Activated CD4-positive, alpha-beta memory T cell treated with anti-CD3 and anti-CD28 coated beads, Interleukin-2, amount 10 ng/mL, durations not matched to agents 7 days and 5 days (primary cell): ENCODE measurements at regions not wholly inside any gene's neighbourhood (a gene's known extent, or its start where the extent isn't known, plus 50 kb on each side); places are given as distances from the start of the nearest gene placed in this dataset.
"Not testable (repeated sequence)": the region's sequence is repeated elsewhere in the genome, so short reads cannot be mapped to it uniquely, and the experiment has no call there.

ENCODE experiments used
- CTCF ChIA-PET: fragments of 350-600 bp; sonication (Branson Sonifier 250); formaldehyde crosslinking; loops from one replicate; lab custom pipeline; 2021; ENCODE audit warnings: antibody characterized with exemption, inconsistent platforms; lab: Charles Lee
- POLR2A ChIA-PET: fragments of 350-600 bp; sonication (Branson Sonifier 250); formaldehyde crosslinking; loops from one replicate; lab custom pipeline; 2021; ENCODE audit warnings: antibody characterized with exemption; lab: Charles Lee
- DNase-seq: peaks from one replicate; pipeline ENCODE4 v3.0.0-alpha.2; 2020
- H3K27ac Mint-ChIP-seq: one replicate; pipeline ENCODE4 v1.8.0; 2021; ENCODE audit warnings: mild to moderate bottlenecking, mixed read lengths
- H3K27me3 Mint-ChIP-seq: one replicate; pipeline ENCODE4 v1.8.0; 2021; ENCODE audit warnings: mixed read lengths
- H3K36me3 Mint-ChIP-seq: one replicate; pipeline ENCODE4 v1.8.0; 2021; ENCODE audit warnings: low read depth, mixed read lengths
- H3K4me1 Mint-ChIP-seq: one replicate; pipeline ENCODE4 v1.8.0; 2021; ENCODE audit warnings: mixed read lengths
- H3K4me3 Mint-ChIP-seq: one replicate; pipeline ENCODE4 v1.8.0; 2021; ENCODE audit warnings: mild to moderate bottlenecking, mixed read lengths
- H3K9me3 Mint-ChIP-seq: one replicate; pipeline ENCODE4 v1.8.0; 2021; ENCODE audit warnings: mixed read lengths

DNA sequence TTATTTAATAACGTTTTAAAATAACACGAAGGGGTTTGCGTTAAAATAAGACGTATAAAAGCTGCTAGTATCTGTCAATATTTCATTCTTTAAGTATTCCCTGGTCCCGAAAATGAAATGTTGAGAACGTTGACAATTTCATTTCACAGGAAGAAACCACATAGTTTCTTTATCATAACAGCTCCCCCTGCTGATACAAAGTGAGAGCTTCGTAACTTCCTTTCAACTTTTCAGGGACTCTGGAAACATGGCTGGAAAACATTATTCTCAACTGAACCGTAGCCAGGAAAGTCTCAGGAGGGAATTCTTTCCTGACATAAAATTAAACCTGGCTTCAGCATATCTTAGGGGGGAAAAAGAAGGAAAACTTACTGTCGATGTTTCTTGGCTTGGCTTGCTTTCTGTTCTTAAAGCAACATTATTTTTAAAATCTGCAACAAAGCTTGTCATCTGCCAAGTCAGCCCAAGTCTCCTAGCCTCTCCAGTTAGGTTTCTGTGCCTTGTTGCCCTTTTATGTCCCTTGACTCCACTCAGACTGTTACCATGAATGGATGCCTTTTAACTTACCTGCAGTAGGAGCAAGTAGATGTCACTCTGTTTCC, 122.9 kb upstream of the DAB2 start:
- Mint-ChIP-seq H3K36me3 (no peaks in the 10 kb centered on the region), H3K27me3 (peaks cover 10% of the 10 kb centered on the region), H3K4me1 (peaks cover 1% of the 10 kb centered on the region), H3K27ac (no peak overlapping the region), H3K4me3 (no peak overlapping the region), H3K9me3 (no peaks in the 10 kb centered on the region)
- CTCF ChIA-PET, result interaction anchor here (0.8 to 2.9 kb wide), 17 partner anchors 8 to 604 kb away, joined by 3 to 52 read pairs (median 4); no protein-coding TSS in a partner anchor
- no peak for DNase-seq
- POLR2A ChIA-PET, result interaction anchor here (1.0 to 1.5 kb wide), 2 partner anchors 172 to 330 kb away, joined by 4 read pairs; no protein-coding TSS in a partner anchor

DNA sequence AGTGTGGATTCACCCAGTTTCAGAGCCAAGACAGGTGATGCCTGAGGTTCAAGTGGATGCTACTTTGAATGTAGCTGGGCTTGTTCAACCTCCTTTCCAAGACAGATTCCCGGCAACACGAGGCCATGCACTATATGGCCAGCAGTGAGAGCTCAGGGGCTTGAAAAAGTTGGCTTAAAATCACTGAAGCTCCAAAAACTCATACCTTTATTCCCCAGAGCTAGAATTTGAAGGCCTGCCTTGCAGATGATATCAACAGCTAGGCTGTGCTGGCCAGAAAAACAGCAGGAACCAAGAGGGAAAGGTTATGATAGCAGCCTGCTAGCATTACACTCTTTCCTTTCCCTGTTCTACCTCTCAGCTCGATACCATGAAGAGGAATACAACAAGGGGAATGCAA, 120.2 kb upstream of the DAB2 start:
- Mint-ChIP-seq H3K4me1 (peaks cover 1% of the 10 kb centered on the region), H3K4me3 (no peak overlapping the region), H3K27me3 (peaks cover 3% of the 10 kb centered on the region), H3K36me3 (no peaks in the 10 kb centered on the region), H3K27ac (no peak overlapping the region), H3K9me3 (no peaks in the 10 kb centered on the region)
- ChIA-PET POLR2A (no interaction called here), CTCF (interaction anchor here (1.4 to 4.1 kb wide), 2 partner anchors 169 to 424 kb away, joined by 3 to 16 read pairs; no protein-coding TSS in a partner anchor)
- DNase-seq, result no peak

DNA sequence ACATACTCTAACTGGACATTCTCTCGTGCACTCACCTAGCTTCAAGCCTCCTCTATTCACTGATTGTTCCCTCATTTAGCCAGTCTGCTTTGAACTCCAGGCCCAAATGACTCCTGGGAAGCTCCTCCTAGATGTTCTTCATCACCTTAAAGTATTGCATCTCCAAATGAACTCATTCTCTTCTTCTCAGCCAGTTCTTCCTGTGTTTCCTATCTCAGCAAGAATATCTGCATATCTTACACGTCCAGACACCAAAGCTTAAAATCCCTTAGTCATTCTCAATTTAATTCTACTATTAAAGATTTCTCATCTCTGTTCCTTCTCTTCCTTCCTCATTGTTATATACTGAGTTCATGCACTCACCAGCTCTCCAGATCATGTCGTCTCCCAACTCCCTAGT, 118.6 kb upstream of the DAB2 start:
- DNase-seq, result no peak
- no peak overlapping the region for H3K27ac Mint-ChIP-seq
- no peaks in the 10 kb centered on the region for H3K9me3 Mint-ChIP-seq
- H3K27me3 Mint-ChIP-seq, result peaks cover 7% of the 10 kb centered on the region
- H3K4me1 Mint-ChIP-seq, result peaks cover 1% of the 10 kb centered on the region
- no peak overlapping the region for H3K4me3 Mint-ChIP-seq
- no peaks in the 10 kb centered on the region for H3K36me3 Mint-ChIP-seq
- ChIA-PET POLR2A (no interaction called here), CTCF (interaction anchor here (1.2 to 4.1 kb wide), 2 partner anchors 167 to 326 kb away, joined by 4 to 16 read pairs; no protein-coding TSS in a partner anchor)

DNA sequence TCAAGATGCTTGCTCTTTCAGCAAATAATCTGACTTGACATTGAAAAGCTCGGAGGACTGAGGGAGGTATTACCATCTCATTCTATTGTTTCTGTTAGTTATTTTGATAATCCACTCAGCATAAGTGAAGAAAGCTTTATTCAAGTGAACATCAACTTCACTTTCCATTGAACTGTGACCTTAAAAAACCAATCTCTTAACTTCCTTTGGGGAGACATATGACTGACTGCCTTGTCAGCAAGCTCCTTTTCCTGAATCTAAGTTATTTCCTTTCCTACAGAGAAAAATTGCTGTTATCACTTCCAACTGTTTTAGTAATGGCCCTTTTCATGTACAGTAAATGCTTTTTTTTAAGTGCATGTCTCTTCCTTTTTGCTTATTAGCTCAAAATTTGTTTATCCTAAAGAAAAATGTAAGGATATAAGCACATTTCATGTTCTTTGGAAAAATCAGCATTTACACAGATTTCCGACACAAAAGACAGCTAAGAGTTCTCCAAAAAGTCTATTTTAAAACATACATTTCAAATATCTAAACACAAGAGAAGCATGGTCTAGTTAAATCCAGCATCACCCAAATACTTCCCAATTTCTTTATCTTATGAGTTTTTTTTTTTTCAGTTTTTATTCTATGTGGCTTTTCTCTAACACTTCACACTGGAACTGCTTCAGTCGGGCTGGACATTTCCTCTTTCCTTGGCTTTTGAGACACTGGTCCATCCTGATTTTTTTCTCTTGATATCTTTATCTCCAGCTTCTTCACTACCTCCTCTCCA, 117.9 kb upstream of the DAB2 start:
- H3K4me3 Mint-ChIP-seq, result no peak overlapping the region
- H3K27me3 Mint-ChIP-seq, result peaks cover 10% of the 10 kb centered on the region
- DNase-seq, result no peak
- ChIA-PET CTCF (interaction anchor here (1.0 to 4.1 kb wide), 3 partner anchors 30 to 325 kb away, joined by 4 to 16 read pairs (median 4); no protein-coding TSS in a partner anchor), POLR2A (no interaction called here)
- no peaks in the 10 kb centered on the region for H3K9me3 Mint-ChIP-seq
- H3K27ac Mint-ChIP-seq, result no peak overlapping the region
- H3K4me1 Mint-ChIP-seq, result peaks cover 1% of the 10 kb centered on the region
- no peaks in the 10 kb centered on the region for H3K36me3 Mint-ChIP-seq

DNA sequence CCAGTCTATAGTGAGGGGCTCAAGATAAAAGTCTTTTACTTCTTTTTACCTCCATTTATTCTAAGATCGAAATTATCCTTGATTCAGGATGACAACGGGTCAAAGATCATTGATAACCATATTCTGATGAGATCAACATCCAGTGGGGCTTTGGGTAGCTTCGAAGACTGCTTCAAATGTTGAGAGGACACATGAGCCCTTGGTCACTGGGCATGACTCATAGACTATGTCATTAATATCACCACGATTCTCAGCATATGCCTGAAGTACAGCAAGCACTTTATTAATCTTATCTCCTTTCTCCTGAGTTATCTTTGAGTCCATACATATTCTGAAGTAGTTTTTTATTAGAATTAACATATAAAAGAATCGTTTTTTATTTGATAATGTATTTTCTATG, 117.1 kb upstream of the DAB2 start:
- Mint-ChIP-seq H3K36me3 (no peaks in the 10 kb centered on the region), H3K27me3 (peaks cover 14% of the 10 kb centered on the region), H3K9me3 (no peaks in the 10 kb centered on the region), H3K4me1 (no peaks in the 10 kb centered on the region), H3K27ac (no peak overlapping the region), H3K4me3 (no peak overlapping the region)
- ChIA-PET CTCF (interaction anchor here (1.0 to 1.2 kb wide), 2 partner anchors 30 to 324 kb away, joined by 4 read pairs; no protein-coding TSS in a partner anchor), POLR2A (no interaction called here)
- no peak for DNase-seq

DNA sequence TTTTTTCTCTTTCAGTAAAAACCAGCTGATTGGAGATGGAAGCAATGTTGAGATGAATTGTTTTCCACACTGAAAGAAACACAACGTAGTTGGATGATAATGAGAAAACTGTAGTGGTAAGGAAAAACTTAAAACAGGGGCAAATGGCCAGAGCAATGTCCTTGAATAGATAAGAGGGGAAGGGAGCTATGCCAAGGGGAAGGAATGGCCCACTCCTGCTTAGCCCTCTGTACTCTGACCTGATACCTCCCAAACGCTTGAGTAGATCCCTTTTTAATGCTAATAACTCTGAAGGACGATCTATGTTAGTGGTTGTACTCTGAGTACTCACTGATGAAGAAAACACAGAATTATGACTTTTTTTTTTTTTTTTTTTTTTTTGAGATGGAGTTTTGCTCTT, 114.7 kb upstream of the DAB2 start:
- Mint-ChIP-seq H3K4me3 (no peak overlapping the region), H3K4me1 (no peaks in the 10 kb centered on the region), H3K9me3 (no peaks in the 10 kb centered on the region), H3K27ac (no peak overlapping the region), H3K27me3 (peaks cover 18% of the 10 kb centered on the region), H3K36me3 (no peaks in the 10 kb centered on the region)
- DNase-seq, result no peak
- ChIA-PET CTCF (interaction anchor here (0.7 kb wide), 1 partner anchor 1021 kb away, joined by 5 read pairs; no protein-coding TSS in a partner anchor), POLR2A (no interaction called here)

DNA sequence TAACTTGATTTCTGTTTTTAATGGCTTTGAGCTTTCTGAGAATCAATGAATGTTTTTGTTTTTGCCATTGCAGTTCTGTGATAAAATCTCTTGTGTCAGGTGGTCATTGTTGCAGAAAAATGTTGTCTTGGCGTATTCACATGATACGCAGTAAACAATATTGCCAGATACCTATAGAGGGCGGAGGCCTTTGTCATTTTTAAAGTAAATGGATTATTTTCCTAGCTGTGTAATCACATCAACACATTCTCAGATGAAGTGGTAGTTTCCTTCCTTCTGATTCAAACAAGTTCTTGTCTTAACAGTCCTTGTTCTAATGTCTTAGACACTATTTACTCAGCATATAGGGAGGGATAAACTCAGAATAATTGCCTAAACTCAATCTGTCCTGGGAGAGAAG, 109.9 kb upstream of the DAB2 start:
- Mint-ChIP-seq H3K4me3 (no peak overlapping the region), H3K27ac (no peak overlapping the region), H3K9me3 (no peaks in the 10 kb centered on the region), H3K27me3 (peaks cover 31% of the 10 kb centered on the region), H3K36me3 (no peaks in the 10 kb centered on the region), H3K4me1 (no peaks in the 10 kb centered on the region)
- no peak for DNase-seq
- POLR2A ChIA-PET, result interaction anchor here (0.5 kb wide), 1 partner anchor 14 kb away, joined by 3 read pairs; no protein-coding TSS in a partner anchor
- CTCF ChIA-PET, result no interaction called here

DNA sequence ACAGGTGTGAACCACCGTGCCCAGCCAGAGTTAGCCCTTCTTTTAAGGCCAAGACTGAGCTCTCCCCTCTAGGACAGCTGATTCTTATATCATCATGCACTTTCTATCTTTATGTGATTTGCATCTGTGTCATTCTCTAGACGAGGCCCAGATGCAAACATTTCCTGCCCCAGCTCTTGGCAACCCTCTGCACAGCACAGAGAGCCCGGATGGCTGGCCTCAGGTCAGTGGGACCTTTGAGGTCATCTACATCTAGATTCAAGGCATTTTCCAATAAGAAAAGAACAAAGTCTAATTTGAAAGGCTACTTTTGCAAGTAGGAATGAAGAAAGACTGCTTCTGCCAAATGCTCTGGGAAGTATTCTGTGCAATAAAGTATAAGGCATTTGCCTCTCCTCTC, 109.0 kb upstream of the DAB2 start:
- Mint-ChIP-seq H3K27ac (no peak overlapping the region), H3K4me3 (no peak overlapping the region), H3K36me3 (no peaks in the 10 kb centered on the region), H3K27me3 (peaks cover 27% of the 10 kb centered on the region), H3K9me3 (no peaks in the 10 kb centered on the region), H3K4me1 (no peaks in the 10 kb centered on the region)
- ChIA-PET CTCF (no interaction called here), POLR2A (no interaction called here)
- DNase-seq, result no peak

DNA sequence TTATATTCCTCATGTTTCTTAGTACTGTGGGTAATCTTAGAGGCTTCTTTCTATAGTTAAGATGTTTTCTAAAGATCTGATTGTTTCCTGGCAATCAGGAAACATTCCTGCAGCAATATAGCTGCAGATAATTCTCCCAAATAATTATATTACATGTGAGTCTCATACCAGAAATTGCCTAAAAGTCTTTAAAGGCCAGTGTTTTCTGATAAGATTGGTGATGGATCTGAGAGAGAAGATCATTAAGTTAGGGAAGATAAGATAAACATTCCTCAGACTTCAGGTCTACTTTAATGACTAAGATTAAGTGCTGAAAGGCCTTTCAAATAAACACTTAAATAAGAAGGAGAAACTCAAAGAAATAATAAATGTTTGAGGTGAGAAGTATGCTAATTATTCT, 107.7 kb upstream of the DAB2 start:
- Mint-ChIP-seq H3K27ac (no peak overlapping the region), H3K9me3 (no peaks in the 10 kb centered on the region), H3K27me3 (peaks cover 24% of the 10 kb centered on the region), H3K4me3 (no peak overlapping the region), H3K4me1 (no peaks in the 10 kb centered on the region), H3K36me3 (no peaks in the 10 kb centered on the region)
- POLR2A ChIA-PET, result no interaction called here
- CTCF ChIA-PET, result no interaction called here
- no peak for DNase-seq

DNA sequence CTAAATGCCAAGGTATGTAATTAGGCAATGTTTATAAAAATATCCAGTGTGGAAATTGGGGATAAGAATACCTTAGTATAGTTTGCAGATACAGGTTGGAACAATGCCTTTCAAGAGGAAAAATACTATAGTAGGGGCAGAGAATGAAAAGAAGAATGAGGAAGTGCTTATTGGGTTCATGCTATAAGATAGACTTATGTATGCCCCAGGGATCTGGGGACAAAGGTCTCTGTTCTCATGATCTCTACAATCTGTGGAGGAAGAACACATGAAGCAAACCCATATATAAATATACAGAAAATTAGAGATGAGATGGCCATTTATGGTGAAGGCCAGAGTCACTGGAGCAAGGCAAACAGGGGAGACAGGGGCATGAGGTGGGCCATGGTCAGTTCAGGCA, 106.5 kb upstream of the DAB2 start:
- POLR2A ChIA-PET, result no interaction called here
- Mint-ChIP-seq H3K4me1 (no peaks in the 10 kb centered on the region), H3K9me3 (no peaks in the 10 kb centered on the region), H3K4me3 (no peak overlapping the region), H3K27me3 (peaks cover 24% of the 10 kb centered on the region), H3K27ac (no peak overlapping the region), H3K36me3 (no peaks in the 10 kb centered on the region)
- CTCF ChIA-PET, result no interaction called here
- DNase-seq, result no peak

DNA sequence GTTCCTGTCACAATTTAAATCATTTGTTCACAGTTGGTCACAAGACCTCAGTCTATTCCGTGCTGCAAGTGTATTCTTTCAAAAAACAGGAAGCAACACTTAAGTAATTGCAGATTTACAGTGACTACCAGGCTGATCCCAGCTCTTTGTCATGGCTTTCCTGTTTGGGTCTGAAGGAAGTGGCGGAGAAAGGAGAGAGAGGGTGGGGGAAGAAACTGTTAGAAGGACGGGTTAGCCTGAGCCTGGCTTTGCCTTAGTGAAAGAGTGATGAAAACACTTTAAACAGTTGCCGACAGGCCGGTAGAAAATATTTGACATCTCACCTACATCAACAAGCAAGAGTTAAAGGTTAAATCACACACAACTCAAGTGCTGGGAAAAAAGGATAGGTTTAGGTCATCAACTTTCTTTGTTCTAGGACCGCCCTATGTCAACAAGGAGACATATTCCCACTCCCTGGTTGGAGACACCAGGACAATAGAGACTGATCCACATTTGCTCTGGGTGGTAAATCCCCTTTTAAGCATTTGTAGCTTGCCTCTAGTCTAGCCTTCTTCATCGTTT, 102.2 kb upstream of the DAB2 start:
- Mint-ChIP-seq H3K4me3 (no peak overlapping the region), H3K4me1 (no peaks in the 10 kb centered on the region), H3K27ac (no peak overlapping the region), H3K36me3 (no peaks in the 10 kb centered on the region), H3K27me3 (peaks cover 22% of the 10 kb centered on the region), H3K9me3 (no peaks in the 10 kb centered on the region)
- POLR2A ChIA-PET, result no interaction called here
- CTCF ChIA-PET, result no interaction called here
- DNase-seq, result no peak

DNA sequence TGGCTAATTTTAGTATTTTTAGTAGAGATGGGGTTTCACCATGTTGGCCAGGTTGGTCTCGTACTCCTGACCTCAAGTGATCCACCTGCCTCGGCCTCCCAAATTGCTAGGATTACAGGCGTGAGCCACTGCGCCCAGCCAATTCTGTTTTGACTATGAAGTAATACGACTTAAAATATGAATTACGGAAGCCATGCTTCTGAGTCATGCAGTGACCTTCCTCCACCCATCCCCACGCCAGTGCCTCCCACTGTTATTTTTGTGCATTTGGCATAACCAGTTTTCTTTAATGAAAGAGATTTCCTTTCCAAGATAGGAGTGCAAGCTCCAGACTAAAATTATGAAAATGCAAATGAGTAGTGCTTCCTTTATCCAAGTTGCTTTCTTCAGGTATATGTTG, 101.0 kb upstream of the DAB2 start:
- H3K36me3 Mint-ChIP-seq, H3K4me1 Mint-ChIP-seq: not testable (repeated sequence)

DNA sequence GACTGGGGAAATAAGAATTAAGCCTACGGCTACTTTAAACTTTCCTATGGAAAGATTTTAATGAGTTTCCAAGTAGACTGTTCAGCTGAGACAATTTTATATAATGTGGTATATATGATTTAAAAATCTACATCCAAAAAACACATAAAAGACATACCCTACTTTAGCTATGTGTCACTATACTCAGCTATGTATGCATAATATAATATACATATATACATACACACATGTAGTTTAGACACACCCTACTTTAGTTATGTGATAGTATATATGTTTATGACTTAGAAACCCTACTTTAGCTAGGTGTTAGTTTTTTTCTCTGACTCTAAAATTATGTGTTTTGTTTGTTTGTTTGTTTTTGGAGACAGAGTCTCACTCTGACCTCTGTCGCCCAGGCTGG, 100.5 kb upstream of the DAB2 start:
- no peak for DNase-seq
- ChIA-PET POLR2A (no interaction called here), CTCF (interaction anchor here (2.1 kb wide), 1 partner anchor 22 kb away, joined by 5 read pairs; no protein-coding TSS in a partner anchor)
- Mint-ChIP-seq H3K4me3 (no peak overlapping the region), H3K9me3 (no peaks in the 10 kb centered on the region), H3K27me3 (peaks cover 17% of the 10 kb centered on the region), H3K36me3 (no peaks in the 10 kb centered on the region), H3K27ac (no peak overlapping the region), H3K4me1 (no peaks in the 10 kb centered on the region)

More for the DNA sequence above, 101.0 kb upstream of the DAB2 start:
- H3K27ac Mint-ChIP-seq, H3K4me3 Mint-ChIP-seq, POLR2A ChIA-PET, H3K9me3 Mint-ChIP-seq, DNase-seq: not testable (repeated sequence)
- CTCF ChIA-PET, result interaction anchor here (2.1 kb wide), 1 partner anchor 22 kb away, joined by 5 read pairs; no protein-coding TSS in a partner anchor
- peaks cover 22% of the 10 kb centered on the region for H3K27me3 Mint-ChIP-seq
